ENCODE measurements at regions not wholly inside any gene's neighbourhood (a gene's known extent, or its start where the extent isn't known, plus 50 kb on each side); places are given as distances from the start of the nearest gene placed in this dataset.

GRCh38 chrX:25531096-25531495 is 515.3 kb upstream of the ARX start:
- TF ChIP-seq CTCF (IDR thresholded peaks at IDR 0.05) (no peak), POLR2A (IDR thresholded peaks at IDR 0.05) (no peak)

Measured in right lobe of liver (tissue), 4 donors.